Common myeloid progenitor, CD34-positive (primary cell): ENCODE measurements at regions not wholly inside any gene's neighbourhood (a gene's known extent, or its start where the extent isn't known, plus 50 kb on each side); places are given as distances from the start of the nearest gene placed in this dataset.

Experiments used
- CTCF ChIA-PET: fragments of 350-600 bp; sonication (Branson Sonifier 250); formaldehyde crosslinking; loops from one replicate; lab custom pipeline; 2021; ENCODE audit warnings: antibody characterized with exemption; lab: Charles Lee
- POLR2A ChIA-PET: fragments of 350-600 bp; sonication (Branson Sonifier 250); formaldehyde crosslinking; loops from one replicate; lab custom pipeline; 2021; ENCODE audit warnings: antibody characterized with exemption; lab: Charles Lee
- DNase-seq, 3 donors: peaks; one replicate each; pipeline versions ENCODE4 v3.0.0 to v3.0.0-alpha.2; 2013
- H3K27ac ChIP-seq, 2 experiments: 1 replicate in 1 of 2; 2 replicates in 1 of 2; pipeline ENCODE4 v1.7.0; 2013; ENCODE audit warnings: inconsistent platforms in 2 of 2, low read length in 2 of 2, mild to moderate bottlenecking in 2 of 2, low read depth in 1 of 2, moderate library complexity in 1 of 2; ENCODE audit not compliant: severe bottlenecking in 2 of 2, insufficient read depth in 1 of 2, poor library complexity in 1 of 2
- H3K27me3 ChIP-seq, 5 experiments: replicated peaks in 2 of 5; 1 replicate in 3 of 5; 2 replicates in 2 of 5; pipeline versions ENCODE4 v1.6.1 to v1.7.0; 2013; ENCODE audit warnings: low read length in 4 of 5, mild to moderate bottlenecking in 2 of 5, moderate library complexity in 2 of 5, inconsistent platforms in 1 of 5; ENCODE audit not compliant: insufficient read depth in 5 of 5, control insufficient read depth in 4 of 5
- H3K36me3 ChIP-seq, 4 experiments: 1 replicate in 2 of 4; 2 replicates in 2 of 4; pipeline versions ENCODE4 v1.6.1 to v1.7.0; 2013; ENCODE audit warnings: low read length in 3 of 4, control low read depth in 1 of 4, mild to moderate bottlenecking in 1 of 4; ENCODE audit not compliant: control insufficient read depth in 4 of 4, insufficient read depth in 4 of 4
- H3K4me1 ChIP-seq, 4 experiments: 1 replicate in 3 of 4; 2 replicates in 1 of 4; pipeline versions ENCODE4 v1.6.1 to v1.7.1; 2013; ENCODE audit warnings: low read length in 3 of 4, mild to moderate bottlenecking in 3 of 4, control low read depth in 1 of 4, inconsistent platforms in 1 of 4, moderate library complexity in 1 of 4; ENCODE audit not compliant: control insufficient read depth in 4 of 4, insufficient read depth in 4 of 4; ENCODE audit errors: control extremely low read depth in 1 of 4
- H3K4me3 ChIP-seq, 7 experiments: 1 replicate in 4 of 7; 2 replicates in 3 of 7; pipeline versions ENCODE4 v1.5.1 to v1.7.0; 2013; ENCODE audit warnings: mild to moderate bottlenecking in 7 of 7, low read length in 6 of 7, moderate library complexity in 6 of 7, inconsistent platforms in 2 of 7, low read depth in 2 of 7, control low read depth in 1 of 7; ENCODE audit not compliant: insufficient read depth in 4 of 7, control insufficient read depth in 1 of 7; ENCODE audit errors: extremely low read depth in 1 of 7
- H3K9me3 ChIP-seq, 5 experiments: 1 replicate in 4 of 5; 2 replicates in 1 of 5; pipeline versions ENCODE4 v1.6.1 to v1.7.1; 2013; ENCODE audit warnings: low read length in 4 of 5, mild to moderate bottlenecking in 2 of 5, inconsistent platforms in 1 of 5, low read depth in 1 of 5, moderate library complexity in 1 of 5; ENCODE audit not compliant: control insufficient read depth in 4 of 5, insufficient read depth in 2 of 5; ENCODE audit errors: control extremely low read depth in 1 of 5
- WGBS: methylation state at CpG from one replicate; pipeline ENCODE4 v1.1.5; 2013; ENCODE audit not compliant: insufficient coverage; 5-methylcytosine and 5-hydroxymethylcytosine counted together

DNA sequence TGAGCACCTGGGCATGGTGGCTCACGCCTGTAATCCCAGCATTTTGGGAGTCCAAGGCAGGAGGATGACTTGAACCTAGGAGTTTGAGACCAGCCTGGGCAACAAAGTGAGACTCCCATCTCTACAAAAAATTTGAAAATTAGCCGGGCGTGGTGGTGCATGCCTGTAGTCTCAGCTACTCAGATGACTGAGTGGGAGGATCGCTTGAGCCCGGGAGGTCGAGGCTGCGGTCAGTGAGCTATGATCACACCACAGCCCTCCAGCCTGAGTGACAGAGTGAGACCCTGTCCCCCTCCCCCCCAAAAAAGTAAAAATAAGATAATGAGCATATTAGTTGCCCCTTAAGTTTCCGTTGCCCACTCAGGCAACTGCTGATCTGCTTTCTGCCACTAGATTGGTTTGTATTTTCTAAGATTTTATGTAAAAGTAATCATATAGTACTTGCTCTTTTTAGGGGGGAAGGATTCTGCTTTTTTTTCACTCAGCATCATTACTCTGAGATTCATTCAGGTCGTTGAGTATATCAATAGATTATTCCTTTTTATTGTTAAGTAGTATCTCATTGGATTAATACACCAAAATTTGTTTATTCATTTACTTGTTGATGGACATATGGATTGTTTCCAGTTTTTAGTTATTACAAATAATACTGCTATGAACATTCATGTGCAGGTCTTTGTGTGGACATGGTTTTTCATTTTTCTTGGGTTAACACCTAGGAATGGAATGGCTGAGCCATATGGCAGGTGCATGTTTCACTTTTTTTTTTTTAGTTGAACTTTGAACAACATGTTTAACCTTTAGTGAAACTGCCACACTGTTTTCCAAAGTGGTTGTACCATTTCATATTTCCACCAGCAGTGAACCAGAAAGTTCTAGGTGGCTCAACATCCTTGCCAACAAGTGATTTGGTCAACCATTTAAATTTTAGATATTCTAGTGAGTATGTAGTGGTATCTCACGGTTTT lies 75.0 kb upstream of the SPRED2 start:
- POLR2A ChIA-PET: no interaction called here
- no peak for DNase-seq
- CTCF ChIA-PET: no interaction called here
- Histone ChIP-seq H3K36me3 (no peaks in the 10 kb centered on the region), H3K27ac (no peak overlapping the region), H3K27me3 (no peaks in the 10 kb centered on the region), H3K4me3 (no peak overlapping the region), H3K4me1 (no peaks in the 10 kb centered on the region), H3K9me3 (peaks cover 0 to 3% (median 2%) of the 10 kb centered on the region in 5 experiments)
- 98% methylated on average over 7 of the region's 10 CpGs for WGBS

DNA sequence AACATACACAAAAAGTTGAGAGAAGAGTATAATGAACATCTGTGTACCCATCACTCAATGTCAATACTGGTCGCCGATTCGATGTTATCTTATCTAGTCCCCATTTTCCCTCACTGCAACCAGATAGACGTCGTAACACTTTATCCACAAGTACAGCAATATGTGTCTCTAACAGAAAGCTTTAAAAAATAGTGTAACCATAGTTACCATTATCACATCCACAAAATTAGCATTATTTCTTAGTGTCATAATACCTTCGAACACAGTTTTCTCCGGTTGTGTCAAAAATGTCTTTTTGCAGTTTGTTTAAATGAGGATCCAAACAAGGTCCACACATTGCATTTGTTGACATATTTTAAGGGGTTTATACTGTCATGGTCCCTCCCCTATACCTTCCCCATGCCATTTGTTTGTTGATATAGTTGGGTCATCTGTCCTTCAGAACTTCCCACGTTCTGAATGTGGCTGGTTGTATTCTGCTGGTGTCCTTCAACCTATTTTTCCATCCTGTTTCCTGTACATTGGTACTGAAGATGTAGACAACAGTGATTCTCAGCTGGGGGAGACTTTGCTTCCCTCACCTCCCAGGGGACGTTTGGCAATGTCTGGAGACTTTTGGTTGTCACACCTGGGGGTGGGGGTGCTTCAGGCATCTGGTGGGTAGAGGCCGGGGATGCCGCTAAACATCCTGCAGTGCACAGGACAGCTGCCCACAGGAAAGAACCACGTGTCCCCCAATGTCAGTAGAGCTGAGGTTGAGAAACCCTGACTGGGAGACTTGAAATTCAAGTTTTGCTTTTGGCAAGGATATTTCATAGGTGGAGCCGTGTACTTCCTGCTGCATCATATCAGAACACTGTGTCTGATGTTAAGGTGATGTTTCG lies 72.7 kb upstream of the SPRED2 start:
- POLR2A ChIA-PET: no interaction called here
- H3K27me3 ChIP-seq: no peaks in the 10 kb centered on the region
- WGBS: 80% methylated on average over 7 of the region's 14 CpGs
- no peak for DNase-seq
- no peaks in the 10 kb centered on the region for H3K4me1 ChIP-seq
- H3K36me3 ChIP-seq: no peaks in the 10 kb centered on the region
- H3K4me3 ChIP-seq: no peak overlapping the region
- peaks cover 0 to 3% (median 0%) of the 10 kb centered on the region in 5 experiments for H3K9me3 ChIP-seq
- CTCF ChIA-PET: interaction anchor here (1.3 kb wide), 1 partner anchor 17 kb away, joined by 3 read pairs; no protein-coding TSS in a partner anchor
- no peak overlapping the region for H3K27ac ChIP-seq

DNA sequence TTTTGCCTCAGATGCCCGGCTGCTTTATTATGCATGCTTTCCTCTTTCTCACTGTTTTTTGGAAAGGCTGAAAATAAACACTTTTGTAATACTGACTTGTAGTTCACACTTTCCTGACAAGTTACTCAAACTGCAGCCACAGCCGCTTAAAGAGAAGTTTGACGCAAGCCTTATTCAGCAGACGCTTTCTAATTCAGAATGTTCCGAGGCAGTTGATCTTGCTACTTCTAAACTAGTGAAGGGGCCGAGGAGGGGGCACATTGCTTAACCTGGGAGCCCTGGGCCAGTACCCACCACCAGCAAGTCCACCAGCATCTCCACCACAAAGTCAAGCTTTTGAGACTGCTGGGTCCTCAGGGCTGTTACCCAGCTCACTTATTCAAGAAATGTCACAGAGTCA lies 71.8 kb upstream of the SPRED2 start:
- Histone ChIP-seq H3K9me3 (peaks cover 0 to 3% (median 0%) of the 10 kb centered on the region in 5 experiments), H3K4me1 (peaks cover 0 to 4% (median 3%) of the 10 kb centered on the region in 4 experiments), H3K27ac (no peak overlapping the region), H3K4me3 (no peak overlapping the region), H3K36me3 (no peaks in the 10 kb centered on the region), H3K27me3 (no peaks in the 10 kb centered on the region)
- no peak for DNase-seq
- ChIA-PET POLR2A (no interaction called here), CTCF (interaction anchor here (0.8 kb wide), 1 partner anchor 42 kb away, joined by 3 read pairs; no protein-coding TSS in a partner anchor)
- WGBS: 96% methylated on average over 4 of the region's 6 CpGs

DNA sequence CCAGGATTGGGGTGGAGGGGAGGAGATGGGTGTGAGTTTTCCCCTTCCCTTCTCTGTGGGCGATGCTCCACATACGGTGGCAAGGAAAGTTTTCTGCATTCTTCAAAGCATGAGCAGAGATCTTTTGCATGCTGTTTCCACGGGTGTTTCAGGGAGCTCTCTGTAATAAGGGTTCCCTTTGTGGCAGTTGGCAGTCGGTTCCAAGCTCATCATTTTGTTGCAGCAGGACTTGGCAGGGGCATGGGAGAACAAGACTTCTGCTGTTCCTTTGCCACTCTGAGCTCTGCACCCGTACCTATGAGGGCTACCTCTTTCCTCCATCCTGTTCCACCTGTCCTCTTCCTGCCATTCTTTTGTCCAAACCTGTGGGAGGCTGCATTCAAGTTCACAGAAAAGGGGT lies 71.3 kb upstream of the SPRED2 start:
- 89% methylated on average over 3 of the region's 5 CpGs for WGBS
- peaks cover 0 to 3% (median 0%) of the 10 kb centered on the region in 5 experiments for H3K9me3 ChIP-seq
- peaks cover 0 to 8% (median 7%) of the 10 kb centered on the region in 4 experiments for H3K4me1 ChIP-seq
- no peak for DNase-seq
- H3K27me3 ChIP-seq: no peaks in the 10 kb centered on the region
- ChIA-PET POLR2A (no interaction called here), CTCF (interaction anchor here (0.8 kb wide), 1 partner anchor 41 kb away, joined by 3 read pairs; no protein-coding TSS in a partner anchor)
- H3K36me3 ChIP-seq: no peaks in the 10 kb centered on the region
- no peak overlapping the region for H3K27ac ChIP-seq
- H3K4me3 ChIP-seq: no peak overlapping the region

DNA sequence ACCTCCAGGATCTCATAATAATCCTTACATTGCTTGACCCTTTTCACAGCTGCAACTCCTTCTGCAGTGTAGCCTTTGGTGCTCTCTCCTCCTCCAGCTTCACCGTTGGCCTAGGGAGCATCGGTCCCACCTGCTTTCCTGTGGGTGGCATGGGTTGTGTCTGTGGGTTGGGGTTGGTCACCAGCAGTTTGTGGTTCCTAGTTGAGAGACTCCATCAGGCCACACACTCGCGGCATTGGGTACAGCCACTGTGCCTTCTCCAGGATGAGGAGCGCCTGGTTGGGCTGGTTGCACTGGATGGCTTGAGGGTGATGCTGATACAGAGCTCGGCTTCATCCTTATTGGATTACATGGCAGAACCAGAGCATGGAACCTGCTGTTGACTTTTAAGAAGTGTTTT lies 69.4 kb upstream of the SPRED2 start:
- ChIA-PET POLR2A (no interaction called here), CTCF (interaction anchor here (1.1 kb wide), 1 partner anchor 21 kb away, joined by 3 read pairs; no protein-coding TSS in a partner anchor)
- no peak overlapping the region for H3K4me3 ChIP-seq
- no peaks in the 10 kb centered on the region for H3K9me3 ChIP-seq
- no peaks in the 10 kb centered on the region for H3K27me3 ChIP-seq
- WGBS: 100% methylated on average over 4 of the region's 6 CpGs
- peaks cover 0 to 9% (median 7%) of the 10 kb centered on the region in 4 experiments for H3K4me1 ChIP-seq
- no peaks in the 10 kb centered on the region for H3K36me3 ChIP-seq
- no peak for DNase-seq
- H3K27ac ChIP-seq: no peak overlapping the region

DNA sequence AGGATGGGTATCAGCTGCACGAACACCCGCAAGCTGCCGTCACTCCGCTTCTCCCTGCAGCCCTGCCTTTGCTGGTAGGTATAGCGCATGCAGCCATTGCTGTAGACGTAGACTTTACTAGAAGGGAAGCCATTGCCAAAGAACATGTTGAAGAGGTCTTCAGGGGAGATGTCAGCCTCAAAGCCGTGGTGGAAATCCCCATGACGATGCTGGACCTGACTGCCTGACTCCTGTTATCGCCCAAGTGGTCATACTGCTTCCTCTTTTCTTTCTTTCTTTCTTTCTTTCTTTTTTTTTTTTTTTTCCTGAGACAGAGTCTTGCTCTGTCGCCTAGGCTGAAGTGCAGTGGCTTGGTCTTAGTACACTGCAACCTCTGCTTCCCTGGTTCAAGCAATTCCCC lies 68.7 kb upstream of the SPRED2 start:
- CTCF ChIA-PET: interaction anchor here (1.1 kb wide), 1 partner anchor 22 kb away, joined by 3 read pairs; no protein-coding TSS in a partner anchor

More for the DNA sequence above, 68.7 kb upstream of the SPRED2 start:
- H3K27me3 ChIP-seq: no peaks in the 10 kb centered on the region
- H3K4me1 ChIP-seq: peaks cover 0 to 9% (median 7%) of the 10 kb centered on the region in 4 experiments
- DNase-seq: peak in 1 of 3 donors; percentile 15
- POLR2A ChIA-PET: no interaction called here
- H3K9me3 ChIP-seq: no peaks in the 10 kb centered on the region
- 95% methylated on average over 9 of the region's 10 CpGs for WGBS
- no peak overlapping the region for H3K4me3 ChIP-seq
- no peak overlapping the region for H3K27ac ChIP-seq
- H3K36me3 ChIP-seq: no peaks in the 10 kb centered on the region
